ENCODE measurements at regions not wholly inside any gene's neighbourhood (a gene's known extent, or its start where the extent isn't known, plus 50 kb on each side); places are given as distances from the start of the nearest gene placed in this dataset.
"Not testable (repeated sequence)": the region's sequence is repeated elsewhere in the genome, so short reads cannot be mapped to it uniquely, and the experiment has no call there.

DNA sequence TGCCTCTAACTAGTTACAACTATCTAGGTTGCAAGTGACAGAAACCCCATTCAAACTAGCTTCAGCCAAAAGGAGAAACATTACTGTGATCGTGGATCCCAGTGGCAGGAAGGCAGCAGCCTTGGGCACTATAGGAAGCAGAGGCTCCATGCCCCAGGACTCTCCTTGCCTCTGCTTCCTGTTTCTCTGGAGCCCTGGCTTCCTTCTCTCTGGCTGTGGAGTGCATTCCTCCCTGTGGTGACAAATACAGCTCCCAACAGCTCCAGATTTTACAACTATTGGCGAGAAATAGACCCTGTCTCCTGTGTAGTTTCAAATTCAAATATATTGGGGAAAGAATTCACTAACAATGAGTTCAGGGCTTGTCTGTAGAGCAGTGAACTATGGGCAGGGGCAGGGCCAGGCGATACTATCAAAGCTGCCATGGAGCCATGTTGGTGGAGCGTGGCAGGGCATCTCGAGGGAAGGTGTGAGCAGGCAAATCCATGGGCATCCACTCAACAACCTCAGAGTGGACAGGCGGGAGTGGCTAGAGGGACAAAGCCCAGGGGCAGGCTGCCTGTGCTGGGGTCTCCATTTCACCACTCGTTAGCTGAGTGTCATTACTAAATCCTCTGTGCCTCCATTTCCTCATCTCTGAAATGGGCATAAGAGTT lies 189.5 kb downstream of the ERCC6L2 start:
- DNase-seq (ENCODE audit: low read depth, low spot score): no peak

DNA sequence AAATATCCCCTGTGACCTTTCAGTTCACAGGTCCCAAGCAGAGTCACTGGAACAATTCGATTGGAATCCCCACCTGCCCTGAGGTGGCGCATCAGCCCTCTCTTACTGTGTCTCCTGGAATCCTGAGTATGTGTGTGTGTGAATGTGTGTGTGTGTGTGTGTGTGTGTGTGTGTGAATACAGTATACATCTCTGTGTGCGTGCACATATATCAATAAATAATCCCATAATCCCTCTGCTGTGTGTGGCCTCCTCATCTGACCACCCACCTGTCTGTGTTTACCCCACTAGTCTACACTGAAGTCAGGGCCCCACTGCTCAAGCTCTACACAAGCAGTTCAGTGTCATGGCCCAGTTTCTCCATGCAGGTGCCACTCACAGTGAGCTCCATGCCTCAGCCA lies 187.4 kb downstream of the ERCC6L2 start:
- DNase-seq (ENCODE audit: low read depth, low spot score): no peak

DNA sequence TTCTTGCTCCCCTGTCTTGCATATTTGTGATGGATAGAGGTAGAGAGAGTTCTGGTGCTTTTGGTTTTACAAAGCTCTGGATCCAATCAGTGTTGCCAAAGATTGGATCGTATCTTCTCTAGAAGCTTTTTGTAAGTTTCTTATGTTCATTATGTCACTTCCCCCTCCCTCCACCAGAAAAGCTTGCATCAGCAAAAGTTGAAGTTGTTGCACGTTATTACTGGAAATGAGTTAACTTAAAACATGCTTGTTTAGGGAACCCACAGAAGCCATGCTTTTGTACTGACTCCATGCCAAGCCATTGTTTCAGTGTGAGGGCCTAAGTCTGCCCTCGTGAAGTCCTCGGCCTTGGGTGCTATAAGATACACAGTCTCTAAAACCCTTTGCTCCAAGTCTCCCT lies 186.5 kb downstream of the ERCC6L2 start:
- no peak for DNase-seq (ENCODE audit: low read depth, low spot score)

DNA sequence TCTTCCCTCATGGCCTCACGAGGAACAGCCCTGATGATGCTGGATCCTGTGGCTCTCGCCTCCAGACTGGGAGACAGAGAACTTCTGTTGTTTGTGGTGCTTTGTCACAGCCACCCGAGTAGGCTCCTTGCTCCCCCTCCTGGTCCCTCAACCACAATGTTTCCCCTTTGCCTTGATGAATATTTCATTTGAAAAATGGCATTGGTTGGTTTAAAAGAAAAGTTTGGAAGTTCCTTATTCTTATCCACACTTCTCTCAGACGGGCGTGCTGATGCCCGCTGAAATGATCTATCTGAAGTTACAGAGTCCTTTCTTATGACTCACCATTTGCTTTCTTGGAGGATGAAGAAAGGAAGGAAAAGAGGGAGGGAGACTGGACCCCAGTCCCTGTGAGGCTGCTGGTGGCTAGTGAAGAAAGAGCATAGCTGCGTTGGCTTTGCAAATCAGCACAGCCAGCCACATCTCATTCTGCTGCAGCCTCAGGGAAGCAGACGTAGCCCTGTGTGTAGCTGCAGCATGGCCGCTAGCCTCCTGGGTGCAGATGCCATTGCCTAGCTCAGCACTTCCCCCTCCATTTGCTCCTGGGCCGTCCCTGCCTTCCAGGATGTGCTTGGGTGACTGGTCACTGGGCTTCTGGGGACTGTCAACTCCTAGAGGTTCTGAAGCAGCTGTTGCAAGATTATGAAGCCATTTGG lies 185.9 kb downstream of the ERCC6L2 start:
- DNase-seq (ENCODE audit: low read depth, low spot score): no peak

DNA sequence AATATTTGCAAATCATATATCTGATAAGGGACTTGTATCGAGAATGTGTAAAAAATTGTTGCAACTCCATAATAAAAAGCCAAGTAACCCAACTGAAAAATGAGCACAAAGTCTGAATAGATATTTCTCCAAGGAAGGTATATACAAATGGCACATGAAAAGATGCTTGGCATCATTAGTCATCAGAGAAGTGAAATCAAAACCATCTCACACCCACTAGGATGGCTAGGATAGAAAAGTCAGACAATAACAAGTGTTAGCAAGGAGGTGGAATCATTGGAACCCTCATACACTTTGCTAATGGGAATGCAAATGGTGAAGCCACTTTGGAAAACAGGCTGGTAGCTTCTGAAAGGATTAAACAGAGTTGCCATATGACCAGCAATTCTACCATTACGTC lies 182.7 kb downstream of the ERCC6L2 start:
- DNase-seq (ENCODE audit: low read depth, low spot score): no peak

DNA sequence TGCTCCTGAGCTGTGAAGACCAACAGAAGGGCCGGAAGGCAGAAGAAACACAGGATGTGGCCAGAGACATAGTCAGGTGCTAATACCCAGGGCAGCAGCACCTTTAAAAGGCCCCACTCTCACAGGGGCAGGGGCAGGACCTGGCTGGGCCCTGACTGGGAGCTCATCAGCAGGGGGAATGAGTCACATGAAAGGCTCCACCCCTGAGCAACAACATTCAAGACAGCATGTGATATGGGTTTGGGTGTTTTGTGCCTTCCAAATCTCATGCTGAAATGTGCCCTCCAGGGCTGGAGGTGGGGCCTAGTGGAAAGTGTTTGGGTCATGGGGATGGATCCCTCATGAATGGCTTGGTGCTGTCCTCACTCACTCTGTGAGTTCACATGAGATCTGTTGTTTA lies 181.7 kb downstream of the ERCC6L2 start:
- DNase-seq (ENCODE audit: low read depth, low spot score): no peak

DNA sequence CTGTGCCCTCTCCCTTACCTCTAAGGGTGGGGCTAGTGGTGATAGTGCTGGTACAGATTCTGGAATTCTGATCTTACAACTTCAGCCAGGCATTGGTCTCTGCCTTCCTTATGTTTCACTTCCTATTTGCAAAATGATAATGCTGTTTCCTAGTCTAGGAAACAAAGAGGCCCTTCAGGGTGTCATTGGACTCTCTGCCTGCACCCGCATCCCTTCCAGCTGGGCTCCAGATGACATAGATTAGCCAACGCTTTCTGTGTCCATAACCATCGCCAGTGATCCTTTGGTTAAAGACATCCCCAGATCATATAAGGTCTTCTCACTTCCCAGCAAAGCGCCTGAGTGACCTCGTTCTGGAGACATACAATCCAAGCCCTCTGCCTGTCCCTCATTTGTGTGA lies 180.7 kb downstream of the ERCC6L2 start:
- DNase-seq (ENCODE audit: low read depth, low spot score): no peak

DNA sequence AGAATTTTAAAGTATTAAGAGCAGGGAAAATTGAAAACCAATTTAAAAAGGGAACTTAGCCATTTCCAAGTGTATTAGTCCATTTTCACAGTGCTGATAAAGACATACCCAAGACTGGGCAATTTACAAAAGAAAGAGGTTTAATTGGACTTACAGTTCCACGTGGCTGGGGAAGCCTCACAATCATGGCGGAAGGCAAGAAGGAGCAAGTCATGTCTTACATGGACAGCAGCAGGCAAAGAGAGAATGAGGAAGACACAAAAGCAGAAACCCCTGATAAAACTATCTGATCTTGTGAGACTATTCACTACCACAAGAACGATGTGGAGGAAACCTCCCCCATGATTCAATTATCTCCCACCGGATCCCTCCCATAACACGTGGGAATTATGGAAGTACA lies 178.8 kb downstream of the ERCC6L2 start:
- DNase-seq (ENCODE audit: low read depth, low spot score): not testable (repeated sequence)

DNA sequence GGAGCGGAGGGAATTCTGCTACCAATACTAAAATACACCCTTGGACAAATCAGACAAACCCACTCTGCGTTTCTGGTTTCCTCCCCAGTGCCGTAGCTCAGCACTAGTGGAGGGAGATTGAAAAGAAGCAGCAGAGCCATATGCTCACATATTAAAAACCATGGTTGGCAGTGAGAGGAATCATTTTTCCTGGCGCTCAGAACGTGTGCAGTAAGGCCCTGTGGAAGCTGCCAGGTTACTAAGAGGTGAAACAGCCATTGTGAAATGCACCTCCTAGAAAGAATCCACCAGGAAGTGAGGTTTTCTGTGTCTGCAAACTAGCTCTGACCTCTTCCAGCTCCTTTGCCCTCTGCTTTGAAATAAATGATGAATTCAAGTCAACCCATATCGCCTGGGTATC lies 177.2 kb downstream of the ERCC6L2 start:
- no peak for DNase-seq (ENCODE audit: low read depth, low spot score)

DNA sequence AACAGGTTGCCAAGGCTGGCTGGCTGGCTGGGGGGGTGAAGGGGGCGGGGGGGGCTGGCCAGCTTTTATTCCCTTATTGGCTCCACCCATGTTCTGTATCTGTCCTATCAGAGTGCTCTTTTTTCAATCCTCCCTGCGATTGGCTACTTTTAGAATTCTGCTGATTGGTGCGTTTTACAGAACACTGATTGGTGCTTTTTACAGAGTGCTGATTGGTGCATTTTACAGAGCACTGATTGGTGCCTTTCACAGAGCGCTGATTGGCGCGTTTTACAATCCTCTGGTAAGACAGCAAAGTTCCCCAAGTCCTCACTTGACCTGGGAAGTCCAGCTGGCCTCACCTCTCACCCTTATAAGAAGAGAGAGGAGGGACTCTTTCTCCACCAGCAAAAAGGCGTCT lies 175.9 kb downstream of the ERCC6L2 start:
- DNase-seq (ENCODE audit: low read depth, low spot score): no peak

DNA sequence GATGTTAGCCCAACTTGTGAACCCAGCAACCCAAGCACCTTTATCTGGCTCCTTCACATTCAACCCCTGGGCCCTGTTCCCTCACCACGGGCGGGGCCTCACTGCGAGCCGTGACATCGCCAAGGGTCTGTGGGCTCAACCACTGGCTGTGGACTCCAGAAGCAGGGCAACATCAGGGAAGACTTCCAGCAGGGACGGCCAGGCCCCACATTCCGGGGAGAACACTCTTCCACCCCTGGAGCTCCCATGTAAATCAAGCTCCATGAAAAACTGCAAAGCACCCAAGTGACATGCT lies 175.3 kb downstream of the ERCC6L2 start:
- DNase-seq (ENCODE audit: low read depth, low spot score): no peak

DNA sequence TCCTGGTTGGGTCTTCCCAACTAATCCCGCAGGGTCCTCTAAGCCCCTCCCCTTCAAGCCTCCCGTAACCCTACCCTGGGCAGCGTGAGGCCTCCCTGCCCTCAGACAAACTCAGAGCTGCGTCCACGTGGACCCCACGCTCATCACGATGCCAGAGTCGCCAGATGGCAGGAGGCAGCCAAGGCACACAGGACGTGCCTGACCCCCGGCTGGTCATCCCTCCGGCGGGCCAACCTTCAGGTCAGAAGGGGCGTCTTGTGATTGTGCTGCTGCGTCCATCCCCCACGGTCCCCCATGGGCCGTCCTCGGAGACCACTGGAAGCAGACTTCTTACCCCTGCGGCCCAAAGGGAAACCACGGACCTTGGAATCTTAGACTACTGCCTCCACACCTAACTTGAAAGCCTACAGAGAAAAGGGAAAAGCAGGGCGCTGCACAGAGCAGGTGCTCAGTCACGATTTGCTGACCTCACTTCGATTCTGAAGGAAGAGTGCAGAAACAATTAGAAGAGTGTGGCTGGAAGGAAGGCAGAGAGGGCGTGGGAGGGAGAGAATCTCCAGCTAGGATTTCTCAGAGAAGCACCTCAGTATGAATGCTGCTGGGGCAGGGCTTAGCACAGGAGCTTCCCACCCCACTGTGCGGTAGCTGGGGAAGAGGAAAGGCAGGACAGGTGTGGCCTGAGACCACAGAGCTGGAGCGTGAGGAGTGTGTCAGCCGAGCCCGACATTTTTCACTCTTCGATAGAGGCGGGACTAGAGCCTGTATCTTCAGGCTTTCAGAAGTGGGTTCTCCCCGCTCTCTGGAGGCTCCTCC lies 174.8 kb downstream of the ERCC6L2 start:
- DNase-seq (ENCODE audit: low read depth, low spot score): no peak

DNA sequence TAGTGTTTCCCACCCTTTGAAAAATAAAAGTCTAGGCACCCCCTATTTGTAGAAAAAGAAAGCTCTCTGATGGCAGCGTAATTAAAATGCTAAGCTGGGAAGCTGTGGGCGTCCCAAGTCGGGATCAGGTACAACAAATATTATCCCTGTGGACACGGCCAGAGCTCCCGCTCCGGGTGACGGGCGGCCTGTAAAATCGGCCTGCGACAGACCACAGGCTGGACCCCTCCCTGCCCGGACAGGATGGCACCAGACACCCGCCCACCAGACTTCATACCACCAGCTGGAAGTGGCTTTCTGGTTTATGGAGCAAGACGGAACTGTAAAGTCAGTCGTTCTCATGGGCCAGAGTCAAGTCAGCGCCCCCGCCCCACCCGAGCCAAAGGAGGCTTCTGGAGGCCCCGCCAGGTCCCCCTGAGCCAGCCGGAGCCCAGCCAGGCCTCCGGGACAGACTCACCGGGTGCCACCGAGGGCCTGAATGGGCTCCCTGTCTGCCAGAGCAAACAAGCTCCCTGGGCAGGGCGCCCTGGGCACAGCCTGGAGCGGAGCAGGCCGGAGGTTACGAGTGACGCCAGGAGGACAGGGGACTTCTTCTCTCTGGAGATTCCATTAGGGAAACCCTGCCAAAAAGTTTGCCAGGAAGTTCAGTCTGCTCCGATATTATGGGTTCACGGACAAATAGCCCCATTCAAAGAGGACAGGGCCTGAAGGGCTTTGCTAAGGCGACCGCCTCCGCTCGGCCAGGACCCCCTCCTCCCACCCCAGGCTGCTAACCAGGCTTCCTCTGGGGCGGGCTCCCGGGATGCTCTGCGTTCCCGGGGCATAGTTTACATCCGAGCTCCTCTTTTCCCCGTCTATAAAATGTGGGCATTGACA lies 173.7 kb downstream of the ERCC6L2 start:
- DNase-seq (ENCODE audit: low read depth, low spot score): no peak

DNA sequence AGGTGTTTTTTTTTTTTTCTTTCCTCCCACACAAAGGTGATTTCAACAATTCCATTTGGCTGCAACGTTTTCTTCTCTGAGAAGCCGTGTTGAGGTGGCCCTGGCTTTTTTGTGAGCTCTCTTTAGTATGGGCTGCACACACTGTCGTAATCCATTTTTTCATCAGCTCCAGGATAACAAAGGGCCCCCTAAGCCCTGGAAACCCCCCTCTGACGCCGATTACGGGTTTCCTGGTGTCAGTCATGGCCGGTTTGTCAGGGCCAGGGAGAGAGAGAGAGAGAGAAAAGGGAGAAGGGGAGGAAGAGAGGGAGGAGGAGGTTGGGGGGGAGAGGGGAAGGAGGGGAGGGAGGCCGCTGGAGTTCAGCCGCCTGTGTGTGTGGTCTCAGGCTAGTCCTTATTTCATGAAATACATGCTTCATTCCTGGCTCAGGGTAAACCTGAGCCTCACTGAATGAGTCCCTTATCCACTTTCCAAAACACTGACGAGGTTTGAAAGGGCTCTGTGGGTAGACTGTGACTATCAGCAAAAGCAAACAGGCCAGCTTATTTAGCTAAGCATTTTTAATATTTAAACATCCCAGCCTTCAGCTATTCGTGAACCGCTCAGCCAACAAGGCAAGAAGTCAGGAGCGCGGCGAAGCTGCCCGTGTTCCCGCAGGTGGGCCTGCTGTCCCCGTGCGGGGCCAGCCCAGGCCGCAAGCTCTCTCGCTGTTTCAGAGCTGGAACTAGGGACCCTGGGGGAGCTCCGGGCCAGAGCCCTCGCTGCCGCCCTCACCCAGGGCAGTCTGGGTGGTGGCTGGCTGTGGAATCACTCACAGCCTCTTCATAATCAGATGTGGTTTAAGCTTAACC lies 172.8 kb downstream of the ERCC6L2 start:
- peak; percentile 19 for DNase-seq (ENCODE audit: low read depth, low spot score)

DNA sequence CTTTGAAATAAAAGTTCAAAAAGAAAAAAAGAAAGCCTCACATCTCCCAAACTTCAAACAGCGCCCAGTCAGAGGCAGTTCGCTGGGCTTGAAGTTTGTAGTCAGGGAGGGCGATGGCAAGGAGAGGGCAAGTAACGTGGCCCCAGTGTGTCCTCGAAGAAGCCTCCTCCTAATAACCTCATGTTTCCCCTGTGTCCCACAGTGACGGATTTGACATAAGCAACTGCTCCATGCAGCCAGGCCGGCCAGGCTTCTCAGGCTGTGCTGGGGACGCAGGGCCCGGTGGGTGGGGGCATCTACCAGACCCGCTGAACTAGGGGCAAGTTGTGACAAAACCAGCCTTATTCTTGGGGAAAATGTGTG lies 172.2 kb downstream of the ERCC6L2 start:
- no peak for DNase-seq (ENCODE audit: low read depth, low spot score)

DNA sequence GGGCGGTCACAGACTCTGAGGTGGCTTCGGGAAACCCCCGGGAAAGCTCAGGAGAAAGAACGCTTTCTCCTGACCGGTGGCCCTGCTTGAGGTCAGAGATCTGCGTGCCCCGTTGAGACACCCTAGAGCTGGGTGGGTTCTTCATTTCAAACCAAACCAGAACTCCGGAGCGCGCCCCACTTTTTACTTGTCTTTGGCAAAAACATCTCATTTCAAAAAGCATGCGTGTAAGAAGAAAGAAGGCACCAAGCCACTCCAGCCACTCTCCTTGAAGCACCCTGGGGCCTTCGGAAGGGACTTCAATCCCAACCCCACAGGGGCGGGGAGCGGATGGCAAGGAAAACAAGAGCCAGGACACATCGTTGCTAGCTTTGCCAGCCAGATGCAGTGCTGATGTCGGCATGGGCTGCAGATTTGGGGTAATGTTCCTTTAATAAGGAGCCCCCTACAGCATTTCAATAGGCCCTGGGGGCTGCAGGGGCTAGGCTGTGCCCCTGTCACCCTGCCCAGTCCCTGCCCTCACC lies 171.7 kb downstream of the ERCC6L2 start:
- no peak for DNase-seq (ENCODE audit: low read depth, low spot score)

DNA sequence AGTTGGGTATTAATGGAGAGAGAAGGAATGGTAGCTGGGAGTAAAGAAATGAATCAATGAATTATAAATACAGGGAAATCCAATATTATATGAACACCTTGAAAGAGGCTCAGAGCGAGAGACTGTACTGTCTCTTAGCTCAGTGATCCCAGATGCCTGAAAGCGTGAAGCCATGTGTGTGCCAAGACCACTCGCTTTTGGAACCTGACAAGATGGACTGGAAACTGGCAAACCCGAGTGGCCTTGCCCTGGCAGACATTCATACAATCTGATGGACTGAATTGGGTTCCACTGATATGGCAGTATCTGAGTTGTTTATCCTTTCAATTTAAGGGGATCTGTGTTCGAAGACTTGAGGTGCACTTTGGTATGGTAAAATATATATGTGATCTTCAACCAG lies 170.3 kb downstream of the ERCC6L2 start:
- no peak for DNase-seq (ENCODE audit: low read depth, low spot score)

DNA sequence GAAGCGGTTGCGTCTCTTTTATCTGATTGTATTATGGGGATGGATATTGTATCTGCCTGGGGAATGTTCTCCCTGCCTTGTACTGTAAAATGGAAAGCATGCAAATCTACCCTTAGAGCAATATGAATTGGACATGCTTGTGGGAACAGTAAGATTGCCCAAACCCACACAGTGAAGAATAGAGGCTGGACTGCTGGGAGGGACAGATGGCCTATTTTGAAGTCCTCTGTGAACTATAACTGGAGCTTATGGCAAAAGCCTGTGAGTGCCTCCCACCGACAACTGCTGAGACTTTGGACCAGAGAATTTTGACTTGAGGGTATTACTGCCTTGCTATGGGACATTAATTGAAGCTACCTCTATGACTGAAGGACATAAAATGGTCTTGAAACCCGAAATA lies 168.9 kb downstream of the ERCC6L2 start:
- DNase-seq (ENCODE audit: low read depth, low spot score): no peak

DNA sequence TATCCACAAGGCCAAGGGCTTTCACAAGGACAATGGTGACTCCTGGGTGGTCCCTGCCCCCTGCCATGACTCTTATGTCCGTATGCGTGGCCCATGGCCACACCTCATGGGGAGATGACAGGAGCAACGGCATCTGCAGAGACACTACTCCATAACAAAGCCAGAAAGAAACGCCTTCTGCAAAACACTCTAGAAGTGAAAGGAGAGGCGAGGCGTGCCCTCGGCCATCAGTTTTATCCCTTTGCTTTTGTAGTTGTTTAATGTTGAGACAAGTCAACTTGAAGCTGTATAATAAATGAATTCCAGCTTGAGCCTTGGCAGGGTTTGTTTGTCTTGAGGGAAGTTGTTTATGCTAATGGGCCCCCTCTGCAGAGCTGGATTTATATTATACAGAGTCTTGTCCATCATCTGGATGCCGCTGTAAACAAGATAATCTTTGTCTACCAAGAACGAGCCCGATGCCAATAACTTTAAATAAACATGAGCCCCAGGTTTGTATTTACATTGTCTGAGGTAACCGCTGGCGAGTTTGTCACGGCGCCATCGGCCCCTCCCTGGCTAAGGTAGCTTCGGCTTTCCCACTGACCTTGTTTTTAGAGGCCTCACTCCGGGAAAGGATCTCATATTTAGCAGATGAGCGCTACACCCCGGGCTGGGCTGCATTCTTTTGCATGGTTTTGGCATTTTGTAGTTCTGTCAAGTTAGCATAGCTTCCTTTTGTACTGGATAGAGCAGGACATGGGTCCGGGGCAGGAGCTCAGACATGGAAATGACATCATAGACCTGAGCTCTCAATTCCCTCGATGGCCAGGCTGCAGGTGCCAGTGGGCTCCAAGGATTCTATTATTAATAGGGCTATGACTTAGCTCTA lies 165.3 kb downstream of the ERCC6L2 start:
- DNase-seq (ENCODE audit: low read depth, low spot score): no peak

DNA sequence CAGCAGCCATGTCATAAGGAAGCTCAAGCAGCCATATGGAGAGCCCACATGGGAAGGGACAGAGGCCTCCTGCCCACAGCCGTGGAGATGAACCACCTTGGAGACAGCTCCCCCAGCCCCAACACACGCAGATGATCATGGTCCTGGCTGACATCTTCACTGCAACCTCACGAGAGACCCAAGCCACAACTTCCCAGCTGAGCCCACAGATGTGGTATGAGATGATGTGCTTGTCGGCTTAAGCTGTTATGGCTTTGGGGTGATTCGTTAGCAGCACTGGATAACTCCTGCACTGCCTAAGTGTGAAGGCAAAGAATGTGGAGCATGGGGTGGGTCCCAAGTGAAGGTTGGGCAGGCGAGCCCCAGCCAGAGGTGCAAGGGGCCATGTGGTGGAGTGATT lies 163.4 kb downstream of the ERCC6L2 start:
- no peak for DNase-seq (ENCODE audit: low read depth, low spot score)

Measured in activated naive CD8-positive, alpha-beta T cell treated with anti-CD3 and anti-CD28 coated beads, Interleukin-2, amount 50 U/mL, for 16 hours (primary cell).